Prostate gland (tissue), 2 donors: ENCODE measurements at regions not wholly inside any gene's neighbourhood (a gene's known extent, or its start where the extent isn't known, plus 50 kb on each side); places are given as distances from the start of the nearest gene placed in this dataset.

Experiments
- DNase-seq: peaks from one replicate; pipeline ENCODE4 v3.0.0-alpha.2; 2019; ENCODE audit warnings: low spot score
- H3K27ac ChIP-seq, 2 donors: fragments of 200-600 bp; sonication (generic); 2 replicates each; pipeline ENCODE4 v1.5.1; 2017 to 2019
- H3K27me3 ChIP-seq: fragments of 200-600 bp; sonication (generic); replicated peaks from 2 replicates; pipeline ENCODE4 v1.5.1; 2019; ENCODE audit not compliant: insufficient read depth
- H3K36me3 ChIP-seq, 2 donors: fragments of 200-600 bp; sonication (generic); 1 replicate in 1 of 2; 2 replicates in 1 of 2; pipeline versions ENCODE4 v1.5.1 to v1.8.1; 2017 to 2019
- H3K4me1 ChIP-seq: fragments of 200-600 bp; sonication (generic); replicated peaks from 2 replicates; pipeline ENCODE4 v1.5.1; 2019
- H3K4me3 ChIP-seq, 2 donors: fragments of 200-600 bp; sonication (generic); 2 replicates each; pipeline ENCODE4 v1.5.1; 2017 to 2019
- H3K9me3 ChIP-seq: fragments of 200-600 bp; sonication (generic); 2 replicates; pipeline ENCODE4 v1.5.1; 2017
- POLR2A ChIP-seq: fragments of 450-650 bp; IDR thresholded peaks from one replicate; pipeline ENCODE4 v1.6.1; 2016; ENCODE audit warnings: antibody characterized with exemption, mild to moderate bottlenecking
- POLR2AphosphoS5 ChIP-seq: sonication (generic); formaldehyde crosslinking; IDR thresholded peaks from one replicate; pipeline ENCODE4 v1.6.1; 2017; ENCODE audit warnings: antibody characterized with exemption
- WGBS: methylation state at CpG from one replicate; pipeline ENCODE4 v1.1.5; 2018; 5-methylcytosine and 5-hydroxymethylcytosine counted together
- intact Hi-C: fragments of 100-400 bp; cut with DNase I; formaldehyde crosslinking; loops from one replicate; pipeline ENCODE4 v1.14.2; 2022
- TF ChIP-seq, protein P1 (sequence below), 4 experiments: fragments of 200-600 bp in 2 of 4; fragments of 450-650 bp in 2 of 4; sonication (generic) in 2 of 4; IDR thresholded peaks; 1 replicate in 3 of 4; 2 replicates in 1 of 4; pipeline ENCODE4 v1.5.1; 2016 to 2019; ENCODE audit warnings: antibody characterized with exemption in 4 of 4, mild to moderate bottlenecking in 2 of 4, moderate library complexity in 2 of 4

DNA sequence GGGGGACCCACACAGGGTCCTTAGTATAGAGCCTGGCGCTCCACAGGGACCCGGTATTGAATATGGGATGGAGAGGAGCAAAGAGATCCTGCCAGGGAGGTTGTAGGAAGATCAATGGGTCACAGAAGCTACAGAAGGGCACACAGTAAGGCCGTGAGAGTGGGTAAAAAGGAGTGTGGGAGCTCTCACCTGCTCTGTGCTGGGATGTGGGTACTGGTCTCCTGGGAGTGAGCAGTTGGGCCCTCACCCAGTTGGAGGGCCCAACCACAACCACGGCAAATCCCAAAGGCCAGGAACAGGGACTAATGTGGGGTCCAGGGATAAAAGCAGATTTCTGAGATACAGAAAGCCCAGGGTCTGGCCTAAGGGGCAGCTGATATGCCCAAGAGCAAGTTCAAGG lies 59.9 kb upstream of the SMOX start:
- DNase-seq = no peak
- H3K4me3 ChIP-seq = no peak overlapping the region
- H3K36me3 ChIP-seq = no peaks in the 10 kb centered on the region
- H3K4me1 ChIP-seq = no peaks in the 10 kb centered on the region
- H3K27me3 ChIP-seq = no peaks in the 10 kb centered on the region
- no peaks in the 10 kb centered on the region for H3K9me3 ChIP-seq
- no peak overlapping the region for H3K27ac ChIP-seq
- no peak for TF ChIP-seq POLR2AphosphoS5
- TF ChIP-seq, protein P1, sequence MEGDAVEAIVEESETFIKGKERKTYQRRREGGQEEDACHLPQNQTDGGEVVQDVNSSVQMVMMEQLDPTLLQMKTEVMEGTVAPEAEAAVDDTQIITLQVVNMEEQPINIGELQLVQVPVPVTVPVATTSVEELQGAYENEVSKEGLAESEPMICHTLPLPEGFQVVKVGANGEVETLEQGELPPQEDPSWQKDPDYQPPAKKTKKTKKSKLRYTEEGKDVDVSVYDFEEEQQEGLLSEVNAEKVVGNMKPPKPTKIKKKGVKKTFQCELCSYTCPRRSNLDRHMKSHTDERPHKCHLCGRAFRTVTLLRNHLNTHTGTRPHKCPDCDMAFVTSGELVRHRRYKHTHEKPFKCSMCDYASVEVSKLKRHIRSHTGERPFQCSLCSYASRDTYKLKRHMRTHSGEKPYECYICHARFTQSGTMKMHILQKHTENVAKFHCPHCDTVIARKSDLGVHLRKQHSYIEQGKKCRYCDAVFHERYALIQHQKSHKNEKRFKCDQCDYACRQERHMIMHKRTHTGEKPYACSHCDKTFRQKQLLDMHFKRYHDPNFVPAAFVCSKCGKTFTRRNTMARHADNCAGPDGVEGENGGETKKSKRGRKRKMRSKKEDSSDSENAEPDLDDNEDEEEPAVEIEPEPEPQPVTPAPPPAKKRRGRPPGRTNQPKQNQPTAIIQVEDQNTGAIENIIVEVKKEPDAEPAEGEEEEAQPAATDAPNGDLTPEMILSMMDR (IDR thresholded peaks at IDR 0.05) = no peak
- no peak for TF ChIP-seq POLR2A
- intact Hi-C loops = loop anchor here (5.0 kb wide), 2 partner anchors 76 to 201 kb away; partner anchors contain the start of gene PANK2
- WGBS = 96% methylated on average over 4 of the region's 4 CpGs

DNA sequence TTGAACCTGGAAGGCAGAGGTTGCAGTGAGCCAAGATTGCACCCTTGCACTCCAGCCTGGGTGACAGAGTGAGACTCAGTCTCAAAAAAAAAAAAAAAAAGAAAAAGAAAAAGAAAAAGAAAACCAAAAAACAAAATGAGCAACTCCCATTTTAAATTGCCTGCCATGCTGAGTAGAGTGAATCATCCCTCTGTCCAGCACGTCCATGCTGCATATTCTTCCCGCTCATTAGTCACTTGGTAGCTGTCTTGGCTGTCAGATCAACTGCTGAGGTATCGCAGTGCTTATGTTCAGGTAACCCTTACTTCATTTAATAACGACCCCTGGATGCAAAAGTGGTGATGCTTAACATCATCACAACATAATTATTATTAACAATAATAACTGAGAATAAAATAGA lies 60.7 kb upstream of the SMOX start:
- WGBS = 87% methylated on average over 4 of the region's 4 CpGs
- TF ChIP-seq POLR2AphosphoS5 = no peak
- no peak for TF ChIP-seq POLR2A
- TF ChIP-seq, protein P1 (IDR thresholded peaks at IDR 0.05) = no peak
- H3K27ac ChIP-seq = no peak overlapping the region
- H3K36me3 ChIP-seq = no peaks in the 10 kb centered on the region
- H3K27me3 ChIP-seq = no peaks in the 10 kb centered on the region
- intact Hi-C loops = loop anchor here (5.0 kb wide), 2 partner anchors 76 to 201 kb away; partner anchors contain the start of gene PANK2
- H3K4me1 ChIP-seq = no peaks in the 10 kb centered on the region
- no peak overlapping the region for H3K4me3 ChIP-seq
- no peaks in the 10 kb centered on the region for H3K9me3 ChIP-seq
- DNase-seq = no peak

DNA sequence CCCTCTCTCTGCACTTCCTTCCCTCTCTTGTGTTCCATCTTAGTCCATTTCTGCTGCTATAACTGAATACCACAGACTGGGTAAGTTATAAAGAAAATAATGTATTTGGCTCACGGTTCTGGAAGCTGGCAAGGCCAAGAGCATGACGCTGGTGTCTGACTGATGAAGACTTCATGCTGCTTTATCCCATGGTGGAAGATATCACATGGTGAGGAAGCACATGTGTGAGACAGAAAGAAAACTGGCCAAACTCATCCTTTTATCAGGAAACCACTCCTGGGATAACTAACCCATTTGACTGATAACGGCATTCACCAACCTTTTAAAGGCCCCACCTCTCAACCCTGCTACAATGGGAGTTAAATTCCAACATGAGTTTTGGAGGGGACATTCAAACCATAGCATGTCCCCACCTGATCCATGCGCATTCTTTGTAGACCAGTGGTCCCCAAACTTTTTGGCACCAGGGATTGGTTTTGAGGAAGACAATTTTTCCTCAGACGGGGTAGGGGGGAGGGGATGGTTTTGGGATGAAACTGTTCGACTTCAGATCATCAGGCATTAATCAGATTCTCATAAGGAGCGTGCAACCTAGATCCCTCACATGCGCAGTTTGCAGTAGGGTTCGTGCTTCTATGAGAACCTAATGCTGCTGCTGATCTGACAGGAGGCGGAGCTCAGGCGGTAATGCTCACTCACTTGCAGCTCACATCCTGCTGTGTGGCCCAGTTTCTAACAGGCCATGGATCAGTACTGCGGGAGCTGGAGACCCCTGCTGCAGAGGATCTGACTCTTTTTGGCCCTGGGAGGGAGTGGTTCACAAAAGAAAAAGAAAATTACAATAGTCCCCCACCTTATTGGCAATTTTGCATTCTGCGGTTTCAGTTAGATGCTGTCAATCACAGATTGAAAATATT lies 61.6 kb upstream of the SMOX start:
- no peak overlapping the region for H3K4me3 ChIP-seq
- H3K36me3 ChIP-seq = no peaks in the 10 kb centered on the region
- intact Hi-C loops = loop anchor here (5.0 kb wide), 2 partner anchors 75 to 200 kb away; partner anchors contain the start of gene PANK2
- TF ChIP-seq, protein P1 (IDR thresholded peaks at IDR 0.05) = no peak
- TF ChIP-seq POLR2A = no peak
- no peak for TF ChIP-seq POLR2AphosphoS5
- DNase-seq = no peak
- H3K9me3 ChIP-seq = no peaks in the 10 kb centered on the region
- H3K27me3 ChIP-seq = no peaks in the 10 kb centered on the region
- H3K4me1 ChIP-seq = no peaks in the 10 kb centered on the region
- WGBS = 91% methylated on average over 13 of the region's 13 CpGs
- H3K27ac ChIP-seq = no peak overlapping the region

DNA sequence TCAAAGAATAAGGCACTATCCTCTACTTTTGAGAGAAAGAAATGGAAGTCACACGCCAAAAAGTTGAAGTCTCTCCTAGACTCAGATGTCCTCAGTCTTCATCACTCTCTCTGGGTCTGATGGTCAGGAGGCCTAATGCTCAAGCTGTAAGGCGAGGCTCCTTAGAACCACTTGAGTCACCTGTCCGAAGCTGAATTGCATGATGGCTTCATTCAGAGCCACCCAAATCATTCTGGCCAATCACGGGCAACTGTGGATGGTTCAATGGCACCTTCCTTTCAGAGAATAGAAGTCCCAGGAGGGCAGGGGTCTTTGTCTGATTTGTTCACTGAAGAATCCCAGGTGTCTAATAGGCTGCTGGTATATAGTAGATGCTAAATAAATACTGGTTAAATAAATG lies 63.9 kb upstream of the SMOX start:
- no peak for DNase-seq
- Histone ChIP-seq H3K27me3 (no peaks in the 10 kb centered on the region), H3K9me3 (no peaks in the 10 kb centered on the region), H3K4me1 (no peaks in the 10 kb centered on the region), H3K36me3 (no peaks in the 10 kb centered on the region), H3K27ac (no peak overlapping the region), H3K4me3 (no peak overlapping the region)
- 94% methylated on average over 4 of the region's 4 CpGs for WGBS
- TF ChIP-seq, protein P1 (IDR thresholded peaks at IDR 0.05) = no peak
- TF ChIP-seq POLR2A = no peak
- no peak for TF ChIP-seq POLR2AphosphoS5
- intact Hi-C loops = loop anchor here (5.0 kb wide), 2 partner anchors 72 to 197 kb away; partner anchors contain the start of gene PANK2
